HG03280 (cell line): ENCODE measurements at regions not wholly inside any gene's neighbourhood (a gene's known extent, or its start where the extent isn't known, plus 50 kb on each side); places are given as distances from the start of the nearest gene placed in this dataset.
"Not testable (repeated sequence)": the region's sequence is repeated elsewhere in the genome, so short reads cannot be mapped to it uniquely, and the experiment has no call there.

ENCODE experiments used
- ATAC-seq: cut with Tn5 transposase; IDR thresholded peaks from one replicate; pipeline ENCODE4 v1.9.1; 2021; ENCODE audit warnings: mild to moderate bottlenecking, moderate library complexity; ENCODE audit not compliant: unreplicated experiment

DNA sequence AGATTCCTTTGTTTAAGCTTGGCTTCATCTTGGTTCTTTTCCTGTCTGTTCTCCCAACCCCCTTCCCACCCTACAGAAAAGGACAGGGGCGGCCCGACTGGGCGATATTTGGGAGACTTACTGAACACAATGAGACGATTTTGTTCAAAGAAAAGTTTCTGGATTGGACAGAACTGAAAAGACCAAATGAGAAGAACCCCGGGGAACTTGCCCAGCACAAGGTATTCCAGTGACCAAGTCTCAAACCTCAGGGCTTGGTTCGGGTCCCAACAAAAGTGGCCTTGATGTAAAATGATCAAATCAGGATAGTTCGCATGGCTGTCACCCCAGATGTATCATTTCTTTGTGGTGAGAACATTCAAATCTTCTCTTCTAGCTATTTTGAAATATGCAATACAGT, 73.9 kb upstream of the LYZL2 start:
- ATAC-seq = not testable (repeated sequence)

DNA sequence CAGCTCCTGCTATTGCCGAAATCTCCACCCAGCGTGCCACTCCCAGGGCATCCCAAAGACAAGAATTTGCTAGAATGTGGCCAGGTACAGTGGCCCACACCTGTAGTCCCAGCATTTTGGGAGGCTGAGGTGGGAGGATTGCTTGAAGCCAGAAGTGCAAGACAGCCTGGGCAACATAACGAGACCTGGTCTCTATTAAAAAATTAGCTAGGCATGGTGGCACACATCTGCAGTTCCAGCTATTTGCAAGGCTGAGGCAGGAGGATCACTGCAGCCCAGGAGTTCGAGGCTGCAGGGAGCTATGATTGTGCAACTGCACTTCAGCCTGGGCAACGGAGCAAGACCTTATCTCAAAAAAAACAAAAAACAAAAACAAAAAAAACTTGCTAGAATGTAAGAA, 73.3 kb upstream of the LYZL2 start:
- ATAC-seq = no peak

DNA sequence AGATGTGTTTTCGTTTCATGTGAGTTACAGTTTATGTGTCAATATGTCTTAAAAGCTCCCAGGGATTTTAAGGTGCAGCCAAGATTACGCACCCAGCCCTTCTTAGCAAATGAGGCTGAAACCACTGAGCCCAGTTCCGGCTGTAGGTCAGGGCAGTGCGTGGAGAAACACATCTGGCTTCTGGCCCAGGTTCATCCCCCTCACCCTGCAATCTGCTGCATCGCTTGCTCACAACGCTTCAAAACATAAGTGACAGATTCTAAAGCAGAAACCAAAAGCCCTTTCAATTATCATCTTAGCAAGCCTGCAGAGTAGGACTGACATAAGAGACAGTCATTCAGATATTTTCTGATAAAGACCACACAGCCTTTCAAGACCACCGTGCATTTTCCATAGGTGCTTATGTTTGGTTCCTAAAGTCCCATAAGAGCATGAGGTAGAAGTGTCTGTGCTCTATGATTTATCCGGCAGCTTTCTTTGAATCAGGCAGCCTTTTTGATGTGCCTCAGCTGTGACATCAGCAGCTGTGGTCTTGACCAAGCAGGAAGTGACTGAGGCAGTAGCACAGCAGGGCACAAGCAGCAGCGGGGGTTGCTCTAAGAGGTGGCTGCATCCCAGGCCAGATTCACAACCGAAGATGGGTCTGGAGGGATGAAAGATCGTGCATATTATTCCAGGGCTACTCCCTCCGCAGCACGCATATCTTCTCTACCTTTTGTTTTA, 72.1 kb upstream of the LYZL2 start:
- peak; percentile 52 for ATAC-seq

DNA sequence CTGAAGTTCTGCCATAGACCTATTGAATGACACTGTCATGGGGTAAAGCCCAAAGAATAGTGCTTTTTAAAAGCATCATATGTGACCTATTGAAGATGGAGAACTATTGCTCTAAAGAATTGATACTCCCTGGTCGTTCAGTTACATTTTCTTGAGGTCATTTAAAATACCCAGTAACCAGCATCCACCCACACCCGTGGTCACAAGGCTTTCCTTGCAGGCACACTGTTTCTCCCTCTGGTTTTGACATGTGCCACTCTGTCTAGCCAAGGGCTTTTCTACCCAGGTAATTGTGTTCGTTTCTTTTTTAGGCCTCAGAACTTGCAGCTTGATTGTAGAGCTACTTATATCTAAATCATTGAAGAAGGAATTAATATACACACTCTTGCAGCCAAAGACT, 68.3 kb upstream of the LYZL2 start:
- ATAC-seq = no peak

DNA sequence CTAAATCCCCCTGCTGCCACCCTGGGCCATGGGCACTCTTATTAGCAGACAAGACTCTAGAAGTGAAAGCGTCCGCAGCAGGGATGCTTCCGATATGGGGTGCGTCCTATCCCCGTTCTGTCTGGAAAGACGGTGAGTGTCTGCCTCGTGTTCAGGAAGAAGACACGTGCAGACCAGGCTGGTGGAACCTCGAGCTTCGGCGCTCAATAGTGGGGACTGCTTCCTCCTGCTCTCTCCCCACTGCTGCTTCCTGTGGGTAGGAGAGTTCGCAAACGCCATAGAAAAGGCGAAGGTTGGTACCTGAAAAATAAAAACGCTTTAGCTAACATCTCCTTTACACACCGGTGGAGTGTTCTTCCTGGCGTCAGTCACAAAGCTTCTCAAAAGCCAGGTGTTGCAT, 67.7 kb upstream of the LYZL2 start:
- ATAC-seq = not testable (repeated sequence)

DNA sequence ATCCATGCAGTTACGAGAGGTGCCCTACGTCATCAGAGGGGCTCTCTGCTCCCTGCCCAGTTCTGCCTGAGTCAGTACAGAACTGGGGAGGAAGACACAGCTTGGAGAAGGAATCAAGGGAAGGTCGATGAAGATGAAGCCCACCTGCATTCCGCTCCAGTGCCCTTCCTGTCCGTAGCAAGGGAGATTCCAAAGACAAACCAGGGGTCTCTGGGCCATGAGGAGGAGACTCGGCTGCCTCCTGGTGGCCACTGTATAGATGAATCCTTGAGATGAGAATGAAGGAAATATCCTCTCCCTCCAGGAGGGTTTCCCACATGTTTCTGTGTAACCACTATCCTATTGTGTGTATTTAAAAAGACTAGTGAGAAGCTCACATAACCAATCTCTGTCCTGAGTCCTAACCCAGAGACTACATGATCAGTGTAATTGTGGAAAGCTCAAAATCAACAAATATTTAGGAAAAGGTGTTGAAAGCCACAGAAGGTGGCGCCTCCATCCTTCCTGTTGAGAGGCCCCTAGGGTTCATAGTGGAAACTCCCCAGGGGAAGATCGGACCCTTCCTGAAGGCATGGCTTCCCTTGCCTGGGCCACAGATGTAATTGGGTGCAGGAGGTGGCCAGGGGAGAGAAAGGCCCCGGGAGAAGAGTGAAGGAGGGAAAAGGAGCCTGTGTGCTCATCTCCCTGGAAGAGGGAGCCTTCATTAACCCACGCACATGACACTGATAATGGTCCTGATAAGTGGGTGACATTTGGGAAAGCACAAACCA, 67.0 kb upstream of the LYZL2 start:
- ATAC-seq = not testable (repeated sequence)

DNA sequence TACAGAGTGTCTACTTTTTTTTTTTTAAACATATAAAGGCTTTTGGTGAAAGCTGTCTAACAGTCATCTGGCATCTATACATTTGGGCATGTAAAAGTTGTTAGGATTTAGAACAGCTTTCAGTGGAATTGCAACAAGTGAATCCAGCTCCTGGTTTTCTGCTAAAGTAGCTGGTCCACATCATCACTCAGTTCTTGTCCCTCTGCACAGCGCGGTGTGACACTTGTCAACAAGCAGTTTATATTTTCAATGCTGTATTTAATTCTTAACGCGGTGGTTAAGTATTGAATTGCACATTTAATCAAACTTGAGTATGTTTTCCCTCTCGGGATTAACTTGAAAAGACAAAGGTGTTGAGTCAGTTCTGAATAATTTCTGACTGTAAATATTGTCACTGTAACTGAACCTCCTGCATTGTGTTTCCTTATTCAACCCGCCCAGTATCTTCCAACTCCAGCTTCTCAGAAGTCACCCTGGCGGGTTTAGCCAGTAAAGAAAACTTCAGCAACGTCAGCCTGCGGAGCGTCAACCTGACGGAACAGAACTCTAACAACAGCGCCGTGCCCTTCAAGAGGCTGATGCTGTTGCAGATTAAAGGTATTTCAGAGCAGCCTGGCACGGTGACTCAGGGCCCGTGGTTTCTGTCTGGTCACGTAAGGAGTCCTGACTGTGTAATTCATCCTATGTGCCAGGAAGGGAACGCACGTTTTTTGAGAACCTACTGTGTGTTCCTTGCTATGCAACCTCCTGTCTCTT, 66.1 kb upstream of the LYZL2 start:
- not testable (repeated sequence) for ATAC-seq

DNA sequence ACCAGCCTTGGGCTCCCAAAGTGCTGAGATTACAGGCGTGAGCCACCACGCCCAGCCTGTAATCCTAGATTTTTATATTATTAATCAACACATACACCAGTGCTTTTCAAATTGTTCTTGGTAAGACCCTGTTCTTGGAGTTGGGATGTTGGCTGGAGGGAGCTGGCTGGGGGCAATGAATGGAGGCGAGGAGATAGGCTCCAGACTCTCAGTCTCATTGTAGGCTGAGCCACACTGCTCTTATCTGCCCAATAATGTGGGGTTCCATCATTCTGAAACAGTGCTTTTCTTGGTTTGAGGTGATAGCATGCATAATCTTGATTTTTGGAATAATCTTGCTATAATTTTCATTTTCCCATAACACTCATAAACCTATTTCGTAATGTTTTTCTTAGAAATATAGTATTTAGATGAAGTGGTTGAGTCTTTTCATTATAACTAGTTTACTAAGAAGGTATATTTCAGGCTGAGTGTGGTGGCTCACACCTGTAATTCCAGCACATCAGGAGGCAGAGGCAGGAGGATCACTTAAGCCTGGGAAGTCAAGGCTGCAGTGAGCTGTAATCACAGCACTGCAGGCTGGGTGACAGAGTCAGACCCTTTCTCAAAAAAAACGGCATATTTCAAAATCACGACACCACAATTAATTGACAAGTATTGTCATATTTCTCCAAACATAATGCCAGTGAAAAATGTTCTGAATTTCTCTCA, 65.1 kb upstream of the LYZL2 start:
- ATAC-seq = no peak

DNA sequence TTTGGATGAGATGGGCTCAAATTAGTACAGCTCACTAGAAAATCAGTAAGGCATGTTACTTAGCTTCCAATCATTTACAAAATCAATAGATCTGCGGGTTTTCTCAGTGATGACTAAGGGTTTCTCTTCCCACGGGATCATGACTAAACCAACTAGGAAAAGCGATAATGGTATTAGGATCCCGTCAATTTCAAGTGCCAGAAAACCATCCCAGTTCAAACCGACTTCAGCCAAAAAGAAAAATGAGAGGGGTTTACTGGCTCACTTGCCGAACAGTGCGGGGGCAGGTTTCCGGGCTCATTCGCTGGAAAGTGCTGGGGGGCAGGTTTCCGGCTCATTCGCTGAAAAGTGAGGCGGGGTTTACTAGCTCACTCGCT, 62.1 kb upstream of the LYZL2 start:
- ATAC-seq = no peak

DNA sequence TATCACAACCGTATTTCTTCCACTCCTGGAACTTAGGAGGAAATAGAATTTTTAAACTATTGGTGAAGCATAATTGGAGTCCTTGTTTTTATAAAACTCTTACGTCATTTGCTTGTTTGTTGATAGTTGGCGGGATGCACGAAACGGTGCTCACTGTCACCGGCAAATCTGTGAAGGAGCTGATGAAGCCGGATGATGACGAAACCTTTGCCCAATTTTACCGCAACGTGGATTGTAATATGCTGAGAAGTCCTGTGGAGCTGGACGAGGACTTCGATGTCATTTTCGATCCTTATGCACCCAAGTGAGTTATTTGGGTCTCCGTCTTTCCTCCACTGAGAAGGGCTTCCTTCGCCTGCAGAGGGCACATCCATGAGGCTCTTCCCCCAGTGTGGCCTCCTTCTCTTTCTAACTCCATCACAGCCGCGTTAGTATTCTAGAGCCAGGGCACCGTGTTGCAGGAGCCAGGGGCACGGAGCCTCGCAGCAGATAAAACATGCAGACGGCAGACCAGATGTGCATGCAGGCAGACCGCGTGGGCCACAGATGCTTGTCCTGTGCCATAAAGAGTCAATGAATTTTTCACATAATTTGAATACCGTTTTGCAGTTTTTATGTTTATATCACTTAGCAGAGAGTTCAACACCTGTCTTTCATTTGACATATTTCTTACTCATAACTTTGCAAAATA, 61.5 kb upstream of the LYZL2 start:
- not testable (repeated sequence) for ATAC-seq

DNA sequence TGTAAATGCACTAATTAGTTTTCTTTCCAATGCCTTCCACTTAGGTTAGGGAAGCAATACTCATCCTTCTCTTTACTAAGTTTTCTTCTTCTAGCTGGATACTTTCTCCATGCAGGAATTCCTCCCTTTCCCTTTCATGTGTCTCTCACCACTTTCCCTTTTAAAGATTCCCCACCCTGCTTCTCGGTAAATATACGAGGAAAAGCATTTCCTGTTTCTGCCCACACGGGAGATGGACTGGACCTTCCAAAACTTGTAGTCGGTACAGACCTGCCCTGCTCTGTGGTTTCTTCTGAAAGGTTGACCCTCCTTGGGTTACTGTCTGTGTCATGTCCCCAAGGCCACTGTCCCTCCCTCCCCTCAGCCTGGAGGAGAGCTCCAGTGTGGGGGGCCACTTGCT, 58.9 kb upstream of the LYZL2 start:
- ATAC-seq = no peak

DNA sequence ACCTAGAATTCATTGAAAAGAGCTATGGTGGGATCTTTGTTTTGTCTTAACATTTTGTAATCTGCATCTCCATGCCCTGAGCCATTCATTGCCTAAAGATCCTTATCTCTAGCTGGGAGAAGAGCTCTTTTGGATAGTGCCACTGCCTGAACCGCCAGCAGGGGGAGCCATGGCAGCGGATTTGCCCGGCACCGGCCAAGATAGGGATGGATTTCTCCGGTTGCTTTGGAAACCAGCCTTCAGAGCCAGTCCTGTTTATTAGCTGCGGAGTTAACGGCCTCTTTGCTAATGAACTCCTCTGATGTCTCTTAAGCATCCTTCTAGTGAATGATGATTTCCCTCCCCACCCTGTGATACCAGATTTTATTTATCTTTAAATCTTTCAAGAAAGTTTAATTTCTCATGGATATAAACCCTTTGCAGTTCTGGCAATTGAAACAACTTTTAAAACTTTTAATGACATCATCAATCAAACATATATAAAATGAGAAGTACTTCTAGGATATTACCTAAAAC, 58.2 kb upstream of the LYZL2 start:
- peak; percentile 71 for ATAC-seq

DNA sequence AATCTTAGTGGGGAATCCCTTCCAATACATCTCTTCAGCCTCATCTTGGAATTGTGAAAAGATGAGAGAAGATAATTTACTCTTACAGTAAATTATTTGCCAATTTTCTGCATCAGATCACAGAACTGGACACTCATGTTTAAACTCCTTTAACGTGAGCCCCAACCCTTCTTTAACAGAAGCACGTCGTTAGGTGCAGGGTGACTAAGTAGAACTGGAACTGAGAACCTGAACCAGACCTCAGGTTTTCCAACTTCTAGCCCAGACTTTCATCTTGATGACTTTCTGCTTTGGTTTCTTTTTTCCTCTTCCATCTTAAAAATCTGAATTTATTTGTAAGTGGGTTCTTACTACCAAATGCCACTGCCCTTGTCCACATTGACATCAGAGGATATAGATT, 57.2 kb upstream of the LYZL2 start:
- no peak for ATAC-seq

DNA sequence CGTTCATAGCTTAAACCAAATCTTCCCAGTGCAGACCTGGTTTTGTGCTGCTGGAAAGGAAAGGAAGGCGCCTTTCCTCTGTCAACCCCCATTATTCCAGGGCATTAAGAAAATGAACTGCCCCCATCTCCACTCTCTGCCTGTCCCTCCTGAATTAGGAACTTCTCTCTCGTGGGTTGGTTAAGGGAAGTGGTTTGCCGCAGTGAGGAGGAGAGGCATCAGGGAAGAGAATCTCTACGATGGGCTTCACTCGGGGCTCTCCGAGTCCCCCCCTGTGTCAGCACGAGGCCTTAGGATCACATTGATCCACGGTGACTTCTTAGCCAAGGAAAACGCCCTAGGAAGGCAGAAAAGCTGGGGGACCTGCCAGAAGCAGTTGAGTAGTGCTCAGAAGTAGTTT, 53.9 kb upstream of the LYZL2 start:
- ATAC-seq = no peak

DNA sequence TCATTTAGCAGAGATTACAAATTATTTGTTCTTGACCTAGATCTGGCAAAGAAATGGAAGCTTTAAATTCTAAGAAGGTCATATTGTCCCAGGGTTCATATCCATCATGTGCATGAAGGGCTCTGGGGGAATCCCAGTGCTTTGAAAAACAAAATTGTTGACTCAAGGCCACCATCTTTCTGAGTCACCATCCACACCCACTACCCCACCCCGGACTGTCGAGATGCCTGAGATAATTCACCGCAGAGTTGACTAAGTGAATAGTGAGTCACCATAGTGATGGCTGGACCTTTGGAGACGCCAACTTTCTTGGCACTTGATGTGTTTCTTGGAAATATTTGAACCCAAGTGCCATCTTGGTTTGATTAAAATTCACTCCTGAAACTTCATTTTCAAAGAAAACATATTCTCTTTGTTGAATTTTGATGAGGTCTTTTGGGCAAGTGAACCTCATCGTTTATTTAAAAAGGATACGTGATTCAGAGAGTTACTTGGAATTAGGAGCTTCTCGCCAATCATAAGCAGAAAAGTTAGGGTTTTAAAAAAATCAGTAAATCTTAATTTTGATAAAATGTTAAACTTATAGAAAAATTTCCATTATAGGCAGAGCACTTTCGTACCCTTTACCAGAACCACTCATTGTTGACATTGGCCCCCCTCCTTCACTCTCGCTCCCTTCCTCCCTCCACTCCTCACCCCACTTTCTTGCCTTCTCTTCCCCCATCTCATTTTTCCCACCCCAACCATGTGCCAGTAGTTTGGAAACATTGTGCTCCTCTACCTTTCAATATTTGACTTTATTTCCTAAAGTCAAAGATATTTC, 53.0 kb upstream of the LYZL2 start:
- ATAC-seq = not testable (repeated sequence)

DNA sequence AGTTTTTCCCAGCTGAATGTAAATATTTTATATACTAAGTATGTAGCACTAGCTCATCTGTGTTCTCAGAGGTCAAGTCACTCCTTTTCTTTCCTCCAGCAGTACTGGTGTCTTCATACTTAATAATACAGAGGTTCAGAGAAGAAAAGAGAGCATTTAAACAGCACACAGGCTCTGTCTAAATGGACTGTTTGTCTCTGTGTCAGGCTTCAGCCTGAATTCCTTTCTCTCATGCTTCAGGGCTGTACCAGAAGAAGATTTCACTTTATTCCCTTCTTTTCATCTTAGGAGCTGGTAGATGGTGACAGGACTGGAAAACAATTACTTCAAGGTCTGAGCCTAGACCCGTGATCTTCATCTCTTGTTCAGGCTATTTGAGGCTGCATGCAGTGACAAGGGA, 51.4 kb upstream of the LYZL2 start:
- ATAC-seq = no peak
